HCT116 (cell line): ENCODE measurements at regions not wholly inside any gene's neighbourhood (a gene's known extent, or its start where the extent isn't known, plus 50 kb on each side); places are given as distances from the start of the nearest gene placed in this dataset.

Experiments used
- ATAC-seq: fragments of 200-7000 bp; cut with Tn5 transposase; 2 replicates; pipeline ENCODE4 v1.9.1; 2020; ENCODE audit warnings: mild to moderate bottlenecking, moderate library complexity
- BruUV-seq: library from RNA; stranded (reverse); fragments of 400-500 nt; replicated peaks from 2 replicates; lab custom pipeline; 2021; lab: Mats Ljungman, UMichigan
- CTCF ChIA-PET: fragments of 300-600 bp; sonication (Branson Sonifier 250); formaldehyde crosslinking; loops from one replicate; lab custom pipeline; 2021; ENCODE audit warnings: antibody characterized with exemption; lab: Charles Lee
- POLR2A ChIA-PET: fragments of 300-600, 350-600 bp; sonication (Branson Sonifier 250); formaldehyde crosslinking; loops from one replicate; lab custom pipeline; 2021; ENCODE audit warnings: antibody characterized with exemption; lab: Charles Lee
- RAD21 ChIA-PET, 2 experiments: fragments of 300-600 bp; sonication (Branson Sonifier 250); formaldehyde crosslinking; loops; one replicate each; lab custom pipeline; 2023; ENCODE audit warnings: low total read pairs in 2 of 2; ENCODE audit not compliant: uncharacterized antibody in 2 of 2, unreplicated experiment in 2 of 2, low non-redundant PET in 1 of 2; lab: Charles Lee
- DNase-seq: peaks from one replicate; pipeline ENCODE4 v3.0.0-alpha.2; 2010; ENCODE audit warnings: low read depth, low spot score
- H2AFZ ChIP-seq: fragments of 200-600 bp; shearing (Covaris generic), sonication (generic); 2 replicates; pipeline ENCODE4 v1.6.1; 2017; ENCODE audit warnings: low read depth, mixed run types, mixed read lengths, antibody characterized with exemption, low read length; ENCODE audit not compliant: poor library complexity, severe bottlenecking
- H3K27ac ChIP-seq: 2 replicates; pipeline ENCODE4 v1.5.1; 2012; ENCODE audit warnings: low read depth, low read length
- H3K27me3 ChIP-seq: fragments of 200-600 bp; sonication (generic); 2 replicates; pipeline ENCODE4 v1.6.1; 2016; ENCODE audit warnings: mixed run types, low read length, mixed read lengths; ENCODE audit not compliant: insufficient read depth
- H3K36me3 ChIP-seq, 2 experiments: fragments of 200-500 bp in 1 of 2; fragments of 200-600 bp in 1 of 2; sonication (Bioruptor generic) in 1 of 2; sonication (generic) in 1 of 2; 2 replicates each; pipeline versions ENCODE4 v1.5.1 to v1.6.1; 2014 to 2016; ENCODE audit warnings: low read length in 2 of 2, inconsistent platforms in 1 of 2, mixed read lengths in 1 of 2, mixed run types in 1 of 2; ENCODE audit not compliant: insufficient read depth in 2 of 2, control insufficient read depth in 1 of 2
- H3K4me1 ChIP-seq, 2 experiments: fragments of 200-600 bp in 1 of 2; sonication (generic) in 1 of 2; 2 replicates each; pipeline versions ENCODE4 v1.5.1 to v1.6.1; 2012 to 2017; ENCODE audit warnings: low read length in 2 of 2, inconsistent platforms in 1 of 2, mild to moderate bottlenecking in 1 of 2, mixed read lengths in 1 of 2, mixed run types in 1 of 2, moderate library complexity in 1 of 2; ENCODE audit not compliant: insufficient read depth in 2 of 2, control insufficient read depth in 1 of 2
- H3K4me2 ChIP-seq: fragments of 200-600 bp; sonication (generic); 2 replicates; pipeline ENCODE4 v1.6.1; 2017; ENCODE audit warnings: mixed run types, low read length, mixed read lengths
- H3K4me3 ChIP-seq, 2 experiments: fragments of 200-600 bp in 1 of 2; sonication (generic) in 1 of 2; replicated peaks in 1 of 2; 2 replicates each; pipeline ENCODE4 v1.5.1; 2011 to 2016; ENCODE audit warnings: low read length in 2 of 2, control low read depth in 1 of 2, low read depth in 1 of 2, mild to moderate bottlenecking in 1 of 2, mixed read lengths in 1 of 2, mixed run types in 1 of 2
- H3K79me2 ChIP-seq: fragments of 200-600 bp; sonication (generic); 2 replicates; pipeline ENCODE4 v1.6.1; 2017; ENCODE audit warnings: mild to moderate bottlenecking, mixed run types, low read length, moderate library complexity, mixed read lengths; ENCODE audit not compliant: insufficient read depth
- H3K9ac ChIP-seq: fragments of 200-600 bp; sonication (generic); 2 replicates; pipeline ENCODE4 v1.6.1; 2016; ENCODE audit warnings: low read length, mixed read lengths
- H3K9me2 ChIP-seq: fragments of 200-600 bp; sonication (generic), shearing (Covaris generic); 2 replicates; pipeline ENCODE4 v1.6.1; 2017; ENCODE audit warnings: mixed run types, mild to moderate bottlenecking, moderate library complexity; ENCODE audit not compliant: insufficient read depth
- H3K9me3 ChIP-seq, 2 experiments: fragments of 200-500 bp in 1 of 2; fragments of 200-600 bp in 1 of 2; sonication (Bioruptor generic) in 1 of 2; sonication (generic) in 1 of 2; 2 replicates each; pipeline ENCODE4 v1.6.1; 2014 to 2017; ENCODE audit warnings: low read length in 2 of 2, mixed read lengths in 2 of 2, inconsistent platforms in 1 of 2, low read depth in 1 of 2, mild to moderate bottlenecking in 1 of 2, mixed run types in 1 of 2, moderate library complexity in 1 of 2; ENCODE audit not compliant: control insufficient read depth in 1 of 2, insufficient read depth in 1 of 2
- H4K20me1 ChIP-seq: fragments of 200-600 bp; sonication (generic), shearing (Covaris generic); 2 replicates; pipeline ENCODE4 v1.6.1; 2017; ENCODE audit warnings: mixed run types, mild to moderate bottlenecking, moderate library complexity; ENCODE audit not compliant: insufficient read depth
- EGR1 ChIP-seq: IDR thresholded peaks from 2 replicates; pipeline ENCODE4 v1.6.1; 2012; ENCODE audit warnings: low read depth
- ELF1 ChIP-seq: IDR thresholded peaks from 2 replicates; pipeline ENCODE4 v1.6.1; 2012; ENCODE audit warnings: low read depth, borderline replicate concordance
- EZH2phosphoT487 ChIP-seq: fragments of 200-600 bp; IDR thresholded peaks from 2 replicates; pipeline ENCODE4 v1.6.1; 2018; ENCODE audit warnings: antibody characterized with exemption, borderline replicate concordance
- POLR2AphosphoS5 ChIP-seq: IDR thresholded peaks from 2 replicates; pipeline ENCODE4 v1.6.1; 2011; ENCODE audit warnings: mild to moderate bottlenecking, low read depth, low read length, moderate library complexity
- TCF7L2 ChIP-seq: IDR thresholded peaks from 2 replicates; pipeline ENCODE4 v1.7.0; 2011; ENCODE audit warnings: borderline replicate concordance, inconsistent platforms; ENCODE audit not compliant: insufficient read depth, insufficient read length; ENCODE audit errors: extremely low read depth
- YY1 ChIP-seq: IDR thresholded peaks from 2 replicates; pipeline ENCODE4 v1.6.1; 2011; ENCODE audit warnings: low read length, low read depth, moderate library complexity, mild to moderate bottlenecking; ENCODE audit not compliant: insufficient replicate concordance; ENCODE audit errors: extremely low read depth
- ZFX ChIP-seq: fragments of 450-650 bp; IDR thresholded peaks from 2 replicates; pipeline ENCODE4 v1.6.1; 2017
- intact Hi-C: fragments of 100-400 bp; cut with micrococcal nuclease; formaldehyde crosslinking; loops from 2 replicates; pipeline ENCODE4 v1.10.0; 2022
- TF ChIP-seq, protein P1 (sequence below): IDR thresholded peaks from 2 replicates; pipeline ENCODE4 v1.6.1; 2012
- TF ChIP-seq, protein P2 (sequence below), 3 experiments: fragments of 200-600 bp in 1 of 3; sonication (generic) in 1 of 3; IDR thresholded peaks in 2 of 3; conservative IDR thresholded peaks in 1 of 3; 2 replicates each; pipeline ENCODE4 v1.5.1; 2012 to 2017; ENCODE audit warnings: low read depth in 2 of 3, low read length in 2 of 3, antibody characterized with exemption in 1 of 3, borderline replicate concordance in 1 of 3, control low read depth in 1 of 3, mild to moderate bottlenecking in 1 of 3, mixed read lengths in 1 of 3, mixed run types in 1 of 3, moderate library complexity in 1 of 3; ENCODE audit not compliant: insufficient read depth in 1 of 3

DNA sequence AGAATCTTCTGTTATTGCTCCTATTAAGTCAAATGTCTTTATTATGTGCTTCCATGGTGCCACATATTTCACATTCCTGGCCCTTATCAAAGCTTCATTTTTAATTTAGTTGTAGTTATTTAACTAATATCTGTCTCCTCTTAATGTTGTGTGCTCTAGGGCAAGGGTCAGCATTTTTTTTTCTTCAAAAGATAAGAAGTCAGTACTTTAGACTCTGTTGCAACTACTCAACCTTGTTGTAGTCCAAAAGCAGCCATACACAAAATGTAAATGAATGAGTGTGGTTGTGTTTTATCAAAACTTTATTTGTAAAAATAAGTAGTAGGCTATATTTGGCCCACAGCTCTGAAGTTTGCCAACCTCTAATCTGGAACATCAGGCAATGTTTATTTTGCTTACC is 394.7 kb upstream of the CBLB start:
- no peaks in the 10 kb centered on the region for H3K36me3 ChIP-seq
- no peaks in the 10 kb centered on the region for H3K9me3 ChIP-seq
- H3K4me3 ChIP-seq, result no peak overlapping the region
- H3K4me1 ChIP-seq, result no peaks in the 10 kb centered on the region
- DNase-seq (no peak), ATAC-seq (no peak)
- H3K9ac ChIP-seq, result no peak overlapping the region
- no peaks in the 10 kb centered on the region for H4K20me1 ChIP-seq
- H3K9me2 ChIP-seq, result no peaks in the 10 kb centered on the region; the same call in 1 of the 2 replicates
- intact Hi-C loops, result no loop called here
- CTCF ChIA-PET, result no interaction called here
- no TSS peak for BruUV-seq
- no peaks in the 10 kb centered on the region for H3K79me2 ChIP-seq
- H3K4me2 ChIP-seq, result no peak overlapping the region
- no peak overlapping the region for H3K27ac ChIP-seq
- TF ChIP-seq EGR1 (no peak), YY1 (no peak), ELF1 (no peak), EZH2phosphoT487 (no peak), TCF7L2 (no peak), POLR2AphosphoS5 (no peak), ZFX (no peak)
- TF ChIP-seq, protein P1, sequence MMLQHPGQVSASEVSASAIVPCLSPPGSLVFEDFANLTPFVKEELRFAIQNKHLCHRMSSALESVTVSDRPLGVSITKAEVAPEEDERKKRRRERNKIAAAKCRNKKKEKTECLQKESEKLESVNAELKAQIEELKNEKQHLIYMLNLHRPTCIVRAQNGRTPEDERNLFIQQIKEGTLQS, result no peak
- TF ChIP-seq, protein P2, sequence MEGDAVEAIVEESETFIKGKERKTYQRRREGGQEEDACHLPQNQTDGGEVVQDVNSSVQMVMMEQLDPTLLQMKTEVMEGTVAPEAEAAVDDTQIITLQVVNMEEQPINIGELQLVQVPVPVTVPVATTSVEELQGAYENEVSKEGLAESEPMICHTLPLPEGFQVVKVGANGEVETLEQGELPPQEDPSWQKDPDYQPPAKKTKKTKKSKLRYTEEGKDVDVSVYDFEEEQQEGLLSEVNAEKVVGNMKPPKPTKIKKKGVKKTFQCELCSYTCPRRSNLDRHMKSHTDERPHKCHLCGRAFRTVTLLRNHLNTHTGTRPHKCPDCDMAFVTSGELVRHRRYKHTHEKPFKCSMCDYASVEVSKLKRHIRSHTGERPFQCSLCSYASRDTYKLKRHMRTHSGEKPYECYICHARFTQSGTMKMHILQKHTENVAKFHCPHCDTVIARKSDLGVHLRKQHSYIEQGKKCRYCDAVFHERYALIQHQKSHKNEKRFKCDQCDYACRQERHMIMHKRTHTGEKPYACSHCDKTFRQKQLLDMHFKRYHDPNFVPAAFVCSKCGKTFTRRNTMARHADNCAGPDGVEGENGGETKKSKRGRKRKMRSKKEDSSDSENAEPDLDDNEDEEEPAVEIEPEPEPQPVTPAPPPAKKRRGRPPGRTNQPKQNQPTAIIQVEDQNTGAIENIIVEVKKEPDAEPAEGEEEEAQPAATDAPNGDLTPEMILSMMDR (IDR thresholded peaks at IDR 0.05 in 2 of 3, conservative IDR thresholded peaks at IDR 0.05 in 1 of 3; ENCODE audit: borderline replicate concordance in 1 of 3, insufficient read depth in 1 of 3, low read depth in 2 of 3, low read length in 2 of 3), result no peak
- POLR2A ChIA-PET, result no interaction called here
- RAD21 ChIA-PET, result no interaction called here
- no peak overlapping the region for H2AFZ ChIP-seq
- no peaks in the 10 kb centered on the region for H3K27me3 ChIP-seq
